Hepatocyte (in vitro differentiated cells): ENCODE measurements at regions not wholly inside any gene's neighbourhood (a gene's known extent, or its start where the extent isn't known, plus 50 kb on each side); places are given as distances from the start of the nearest gene placed in this dataset.
A peak's percentile ranks its signal among the peaks of the same experiment; 100 is the strongest.

ENCODE experiments used
- DNase-seq: peaks from one replicate; pipeline ENCODE4 v3.0.0-alpha.2; 2016; ENCODE audit warnings: low spot score
- H2AFZ ChIP-seq: fragments of 200-600 bp; sonication (generic); 2 replicates; pipeline ENCODE4 v1.6.0; 2016; ENCODE audit warnings: antibody characterized with exemption, mild to moderate bottlenecking
- H3K27ac ChIP-seq: fragments of 200-600 bp; sonication (generic); 2 replicates; pipeline ENCODE4 v1.5.1; 2016; ENCODE audit warnings: mild to moderate bottlenecking
- H3K27me3 ChIP-seq: fragments of 200-600 bp; sonication (generic); 2 replicates; pipeline ENCODE4 v1.6.1; 2016
- H3K36me3 ChIP-seq: fragments of 200-600 bp; sonication (generic); replicated peaks from 2 replicates; pipeline ENCODE4 v1.5.1; 2016; ENCODE audit warnings: low read depth; ENCODE audit not compliant: insufficient read depth
- H3K4me1 ChIP-seq: fragments of 200-600 bp; sonication (generic); 2 replicates; pipeline ENCODE4 v1.5.1; 2016; ENCODE audit warnings: mild to moderate bottlenecking, moderate library complexity; ENCODE audit not compliant: insufficient read depth
- H3K4me2 ChIP-seq: fragments of 200-600 bp; sonication (generic); 2 replicates; pipeline ENCODE4 v1.6.0; 2016
- H3K4me3 ChIP-seq: fragments of 200-600 bp; sonication (generic); 2 replicates; pipeline ENCODE4 v1.5.1; 2016; ENCODE audit warnings: mild to moderate bottlenecking
- H3K79me2 ChIP-seq: fragments of 200-600 bp; sonication (generic); 2 replicates; pipeline ENCODE4 v1.6.0; 2017; ENCODE audit warnings: mild to moderate bottlenecking
- H3K9me2 ChIP-seq: fragments of 200-600 bp; sonication (generic); replicated peaks from 2 replicates; pipeline ENCODE4 v1.6.0; 2017; ENCODE audit warnings: mild to moderate bottlenecking; ENCODE audit not compliant: insufficient read depth
- H3K9me3 ChIP-seq: fragments of 200-600 bp; sonication (generic); 2 replicates; pipeline ENCODE4 v1.5.1; 2016; ENCODE audit warnings: low read depth, mild to moderate bottlenecking
- H4K20me1 ChIP-seq: fragments of 200-600 bp; sonication (generic); 2 replicates; pipeline ENCODE4 v1.6.0; 2016; ENCODE audit warnings: mild to moderate bottlenecking; ENCODE audit not compliant: insufficient read depth, poor library complexity, severe bottlenecking
- EZH2 ChIP-seq: fragments of 200-600 bp; sonication (generic); IDR thresholded peaks from 2 replicates; pipeline ENCODE4 v1.6.1; 2016; ENCODE audit warnings: antibody characterized with exemption, mild to moderate bottlenecking, borderline replicate concordance
- EZH2phosphoT487 ChIP-seq: fragments of 200-600 bp; sonication (generic); IDR thresholded peaks from one replicate; pipeline ENCODE4 v1.6.1; 2018; ENCODE audit warnings: antibody characterized with exemption, mild to moderate bottlenecking, low read depth, moderate library complexity; ENCODE audit not compliant: unreplicated experiment, severe bottlenecking
- WGBS: methylation state at CpG from one replicate; pipeline ENCODE4 v1.1.6; 2016; ENCODE audit warnings: low lambda C conversion rate; ENCODE audit errors: missing lambda C conversion rate; 5-methylcytosine and 5-hydroxymethylcytosine counted together
- TF ChIP-seq, protein P1 (sequence below): fragments of 200-600 bp; sonication (generic); IDR thresholded peaks from 2 replicates; pipeline ENCODE4 v1.5.1; 2016; ENCODE audit warnings: antibody characterized with exemption, mild to moderate bottlenecking; ENCODE audit not compliant: poor library complexity

DNA sequence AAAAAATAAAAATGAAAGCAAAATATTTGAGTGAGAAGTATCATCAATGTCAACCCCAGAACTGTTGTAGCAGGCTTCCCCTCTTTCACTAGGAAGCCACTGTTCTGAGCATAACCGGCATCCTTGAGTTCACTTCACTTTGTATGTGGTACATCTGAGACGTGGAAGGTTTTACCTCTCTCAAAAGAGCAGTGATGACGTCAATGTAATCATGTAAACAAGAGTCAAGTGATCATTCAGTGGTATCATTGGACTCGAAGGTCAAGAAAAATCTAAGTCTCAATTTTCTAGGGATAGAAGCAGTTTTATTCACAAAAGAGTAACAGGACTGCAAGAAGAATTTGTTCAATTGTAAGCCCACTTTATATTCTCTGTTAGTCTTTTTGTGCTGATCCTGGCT, 339.8 kb upstream of the THRB start:
- H3K4me3 ChIP-seq: no peak overlapping the region
- DNase-seq: no peak
- H3K9me3 ChIP-seq: no peaks in the 10 kb centered on the region
- no peak overlapping the region for H3K4me2 ChIP-seq
- H3K36me3 ChIP-seq: no peaks in the 10 kb centered on the region
- H3K27ac ChIP-seq: no peak overlapping the region
- 80% methylated on average over 4 of the region's 4 CpGs for WGBS
- H3K27me3 ChIP-seq: peaks cover 25% of the 10 kb centered on the region
- no peaks in the 10 kb centered on the region for H3K9me2 ChIP-seq
- no peaks in the 10 kb centered on the region for H4K20me1 ChIP-seq
- H3K79me2 ChIP-seq: no peaks in the 10 kb centered on the region
- TF ChIP-seq EZH2 (no peak), EZH2phosphoT487 (no peak)
- TF ChIP-seq, protein P1, sequence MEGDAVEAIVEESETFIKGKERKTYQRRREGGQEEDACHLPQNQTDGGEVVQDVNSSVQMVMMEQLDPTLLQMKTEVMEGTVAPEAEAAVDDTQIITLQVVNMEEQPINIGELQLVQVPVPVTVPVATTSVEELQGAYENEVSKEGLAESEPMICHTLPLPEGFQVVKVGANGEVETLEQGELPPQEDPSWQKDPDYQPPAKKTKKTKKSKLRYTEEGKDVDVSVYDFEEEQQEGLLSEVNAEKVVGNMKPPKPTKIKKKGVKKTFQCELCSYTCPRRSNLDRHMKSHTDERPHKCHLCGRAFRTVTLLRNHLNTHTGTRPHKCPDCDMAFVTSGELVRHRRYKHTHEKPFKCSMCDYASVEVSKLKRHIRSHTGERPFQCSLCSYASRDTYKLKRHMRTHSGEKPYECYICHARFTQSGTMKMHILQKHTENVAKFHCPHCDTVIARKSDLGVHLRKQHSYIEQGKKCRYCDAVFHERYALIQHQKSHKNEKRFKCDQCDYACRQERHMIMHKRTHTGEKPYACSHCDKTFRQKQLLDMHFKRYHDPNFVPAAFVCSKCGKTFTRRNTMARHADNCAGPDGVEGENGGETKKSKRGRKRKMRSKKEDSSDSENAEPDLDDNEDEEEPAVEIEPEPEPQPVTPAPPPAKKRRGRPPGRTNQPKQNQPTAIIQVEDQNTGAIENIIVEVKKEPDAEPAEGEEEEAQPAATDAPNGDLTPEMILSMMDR: no peak
- no peak overlapping the region for H2AFZ ChIP-seq
- H3K4me1 ChIP-seq: no peaks in the 10 kb centered on the region

DNA sequence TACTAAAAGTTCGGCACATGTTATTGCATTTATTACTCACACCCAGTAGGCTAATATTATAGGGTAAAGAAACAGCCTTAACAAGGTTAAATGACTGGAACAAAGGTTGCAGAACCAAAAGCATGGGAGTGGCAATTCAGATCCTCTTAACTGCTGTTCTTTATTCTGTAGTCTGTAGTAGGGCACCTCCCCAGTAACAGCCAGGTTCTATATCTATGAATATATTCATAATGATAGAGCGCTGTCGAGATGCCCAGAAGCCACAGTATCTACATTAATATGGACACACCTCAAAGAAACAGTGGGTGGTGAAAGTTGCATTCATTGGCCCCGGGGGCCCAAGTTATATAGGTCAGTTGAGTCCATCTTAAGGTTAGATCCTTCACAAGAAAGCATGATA, 340.9 kb upstream of the THRB start:
- Histone ChIP-seq H3K4me1 (no peaks in the 10 kb centered on the region), H3K4me2 (no peak overlapping the region), H3K9me2 (no peaks in the 10 kb centered on the region), H3K79me2 (no peaks in the 10 kb centered on the region), H2AFZ (no peak overlapping the region), H3K4me3 (no peak overlapping the region), H3K36me3 (no peaks in the 10 kb centered on the region), H3K9me3 (no peaks in the 10 kb centered on the region), H3K27ac (no peak overlapping the region), H3K27me3 (peaks cover 19% of the 10 kb centered on the region), H4K20me1 (no peaks in the 10 kb centered on the region)
- WGBS: 94% methylated on average over 4 of the region's 4 CpGs
- DNase-seq: no peak
- TF ChIP-seq EZH2: no peak
- TF ChIP-seq, protein P1: no peak

DNA sequence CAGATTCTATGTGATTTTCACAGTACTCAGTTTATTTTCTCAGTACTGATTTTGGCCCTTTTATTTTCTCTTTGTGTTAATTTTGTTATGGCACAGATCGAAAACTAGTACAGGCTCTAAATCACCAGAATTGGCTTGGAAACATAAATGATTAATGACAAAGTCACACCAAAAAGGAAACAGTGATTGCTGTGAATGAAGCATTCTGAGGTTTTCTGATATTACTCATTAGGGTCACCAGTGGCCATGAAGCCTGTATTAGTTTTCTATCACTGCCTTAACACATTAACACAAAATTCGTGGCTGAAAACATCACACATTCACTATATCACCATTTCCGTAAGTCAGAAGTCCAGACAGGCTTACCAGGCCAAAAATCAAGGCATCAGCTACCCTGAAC, 343.0 kb upstream of the THRB start:
- H3K27me3 ChIP-seq: peaks cover 2% of the 10 kb centered on the region
- no peaks in the 10 kb centered on the region for H3K9me2 ChIP-seq
- TF ChIP-seq EZH2phosphoT487: no peak
- no peaks in the 10 kb centered on the region for H4K20me1 ChIP-seq
- no peak overlapping the region for H3K4me2 ChIP-seq
- H3K27ac ChIP-seq: no peak overlapping the region
- H3K79me2 ChIP-seq: no peaks in the 10 kb centered on the region
- no peak overlapping the region for H3K4me3 ChIP-seq
- H2AFZ ChIP-seq: no peak overlapping the region
- H3K4me1 ChIP-seq: no peaks in the 10 kb centered on the region
- no peak for DNase-seq
- WGBS: 85% methylated on average over 3 of the region's 3 CpGs
- H3K36me3 ChIP-seq: no peaks in the 10 kb centered on the region
- no peaks in the 10 kb centered on the region for H3K9me3 ChIP-seq

DNA sequence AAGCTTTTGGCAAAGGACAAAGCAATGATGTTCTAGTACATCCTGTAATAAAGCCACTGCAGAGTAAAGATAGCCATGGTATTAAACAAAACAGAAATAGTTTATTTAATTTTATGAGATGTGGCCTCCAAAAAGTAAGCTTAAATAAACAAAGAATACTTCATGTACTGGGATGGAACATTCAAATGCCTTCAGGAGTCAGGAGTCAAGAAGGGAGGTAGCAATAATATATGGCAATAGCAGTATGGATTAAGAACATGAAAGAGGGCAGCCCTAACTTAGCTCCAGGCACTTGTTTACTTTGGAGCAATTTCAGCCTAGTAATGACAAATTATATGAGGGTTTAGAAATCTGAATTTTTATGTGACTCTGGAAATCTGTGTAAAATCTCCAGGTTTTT, 343.9 kb upstream of the THRB start:
- no peak overlapping the region for H3K4me2 ChIP-seq
- H3K79me2 ChIP-seq: no peaks in the 10 kb centered on the region
- no peaks in the 10 kb centered on the region for H4K20me1 ChIP-seq
- H3K4me1 ChIP-seq: no peaks in the 10 kb centered on the region
- no peaks in the 10 kb centered on the region for H3K9me2 ChIP-seq
- H3K36me3 ChIP-seq: no peaks in the 10 kb centered on the region
- no peaks in the 10 kb centered on the region for H3K9me3 ChIP-seq
- TF ChIP-seq, protein P1: no peak
- no peak for TF ChIP-seq EZH2
- TF ChIP-seq EZH2phosphoT487: peak; percentile 68
- no peak overlapping the region for H3K27ac ChIP-seq
- H3K27me3 ChIP-seq: no peaks in the 10 kb centered on the region
- H3K4me3 ChIP-seq: no peak overlapping the region
- no peak overlapping the region for H2AFZ ChIP-seq
- no peak for DNase-seq
